ENCODE measurements at regions not wholly inside any gene's neighbourhood (a gene's known extent, or its start where the extent isn't known, plus 50 kb on each side); places are given as distances from the start of the nearest gene placed in this dataset.

DNA sequence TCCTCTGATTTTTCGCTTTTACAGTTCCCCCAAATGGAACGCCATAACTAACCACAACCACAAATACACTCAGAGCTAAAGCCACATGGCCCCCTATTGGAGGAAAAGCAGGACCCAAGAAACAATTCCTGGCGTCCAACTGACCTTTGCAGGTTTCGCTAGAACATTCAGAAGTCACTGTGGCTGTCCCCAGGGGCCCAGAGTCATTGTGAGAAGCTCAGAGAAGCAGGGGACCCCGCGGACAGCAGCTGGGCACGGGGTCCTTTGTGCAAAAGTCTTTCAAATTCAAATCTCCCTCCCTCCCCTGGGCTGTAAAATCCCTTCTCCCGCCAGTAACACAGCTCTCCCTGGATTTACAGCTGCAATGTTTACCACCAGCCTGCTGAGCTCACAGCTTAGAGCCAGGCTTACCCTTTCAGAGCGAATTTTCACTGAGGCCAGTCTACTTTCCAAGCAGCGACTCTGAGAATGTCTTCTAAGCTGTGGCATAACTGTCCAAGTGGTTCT is 214.8 kb downstream of the CRLF2 start:
- peak; percentile 95 for FAIRE-seq
- TF ChIP-seq SRF (IDR thresholded peaks at IDR 0.05; ENCODE audit: low read depth, low read length), result no peak
- TF ChIP-seq, protein P1, sequence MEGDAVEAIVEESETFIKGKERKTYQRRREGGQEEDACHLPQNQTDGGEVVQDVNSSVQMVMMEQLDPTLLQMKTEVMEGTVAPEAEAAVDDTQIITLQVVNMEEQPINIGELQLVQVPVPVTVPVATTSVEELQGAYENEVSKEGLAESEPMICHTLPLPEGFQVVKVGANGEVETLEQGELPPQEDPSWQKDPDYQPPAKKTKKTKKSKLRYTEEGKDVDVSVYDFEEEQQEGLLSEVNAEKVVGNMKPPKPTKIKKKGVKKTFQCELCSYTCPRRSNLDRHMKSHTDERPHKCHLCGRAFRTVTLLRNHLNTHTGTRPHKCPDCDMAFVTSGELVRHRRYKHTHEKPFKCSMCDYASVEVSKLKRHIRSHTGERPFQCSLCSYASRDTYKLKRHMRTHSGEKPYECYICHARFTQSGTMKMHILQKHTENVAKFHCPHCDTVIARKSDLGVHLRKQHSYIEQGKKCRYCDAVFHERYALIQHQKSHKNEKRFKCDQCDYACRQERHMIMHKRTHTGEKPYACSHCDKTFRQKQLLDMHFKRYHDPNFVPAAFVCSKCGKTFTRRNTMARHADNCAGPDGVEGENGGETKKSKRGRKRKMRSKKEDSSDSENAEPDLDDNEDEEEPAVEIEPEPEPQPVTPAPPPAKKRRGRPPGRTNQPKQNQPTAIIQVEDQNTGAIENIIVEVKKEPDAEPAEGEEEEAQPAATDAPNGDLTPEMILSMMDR (IDR thresholded peaks at IDR 0.05; ENCODE audit: control extremely low read depth in 1 of 3, insufficient read depth in 1 of 3, low read depth in 1 of 3, low read length in 3 of 3), result peak; percentile 11 to 41 (median 39); a peak in 3 of 4 replicates
- TF ChIP-seq POU5F1 (IDR thresholded peaks at IDR 0.05; ENCODE audit: low read depth, low read length), result no peak
- TF ChIP-seq CTBP2 (IDR thresholded peaks at IDR 0.05; ENCODE audit: borderline replicate concordance, insufficient read depth, insufficient read length, low read length), result peak; percentile 41
- no peak for TF ChIP-seq CHD2 (IDR thresholded peaks at IDR 0.05; ENCODE audit: low read length)
- TF ChIP-seq, protein P2, sequence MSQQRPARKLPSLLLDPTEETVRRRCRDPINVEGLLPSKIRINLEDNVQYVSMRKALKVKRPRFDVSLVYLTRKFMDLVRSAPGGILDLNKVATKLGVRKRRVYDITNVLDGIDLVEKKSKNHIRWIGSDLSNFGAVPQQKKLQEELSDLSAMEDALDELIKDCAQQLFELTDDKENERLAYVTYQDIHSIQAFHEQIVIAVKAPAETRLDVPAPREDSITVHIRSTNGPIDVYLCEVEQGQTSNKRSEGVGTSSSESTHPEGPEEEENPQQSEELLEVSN (IDR thresholded peaks at IDR 0.05), result peak; percentile 54; the same call in 1 of the 2 replicates
- no peak for TF ChIP-seq SP2 (IDR thresholded peaks at IDR 0.05; ENCODE audit: low read length)
- peak; percentile 36; the same call in 1 of the 2 replicates for TF ChIP-seq SP1 (IDR thresholded peaks at IDR 0.05; ENCODE audit: low read depth, low read length)
- TF ChIP-seq MAX (IDR thresholded peaks at IDR 0.05), result no peak

More for the DNA sequence above, 214.8 kb downstream of the CRLF2 start:
- H4K20me1 ChIP-seq (replicated peaks in 1 of 2; ENCODE audit: control insufficient read depth in 1 of 2, insufficient read depth in 2 of 2, low read length in 2 of 2), result peaks cover 0 to 1% of the 10 kb centered on the region in 2 experiments
- peak overlapping the region; percentile 27; the same call in 1 of the 2 replicates for H2BK12ac ChIP-seq (ENCODE audit: low read depth, low read length)
- H3K56ac ChIP-seq (replicated peaks; ENCODE audit: insufficient read length, low read depth, low read length), result no peak overlapping the region
- H3K27ac ChIP-seq (ENCODE audit: low read depth, low read length), result peak overlapping the region; percentile 71; the same call in 1 of the 2 replicates
- H2BK5ac ChIP-seq (ENCODE audit: low read depth, low read length), result peak overlapping the region; percentile 47; the same call in 1 of the 2 replicates
- H3K4ac ChIP-seq (replicated peaks; ENCODE audit: insufficient read length, low read depth, low read length), result no peak overlapping the region
- peaks cover 0 to 8% of the 10 kb centered on the region in 2 experiments; a peak in 2 of 4 replicates for H3K9me3 ChIP-seq (ENCODE audit: insufficient read depth in 2 of 2, low read depth in 1 of 2, low read length in 1 of 2)
- H3K27me3 ChIP-seq (replicated peaks in 1 of 4; ENCODE audit: control insufficient read depth in 3 of 4, extremely low read depth in 1 of 4, insufficient read depth in 3 of 4, low read length in 3 of 4), result no peaks in the 10 kb centered on the region
- peak overlapping the region; percentile 48; the same call in 1 of the 2 replicates for H2BK20ac ChIP-seq (ENCODE audit: low read length)
- peak overlapping the region; percentile 62; the same call in 1 of the 2 replicates for H4K8ac ChIP-seq (ENCODE audit: extremely low read depth, insufficient read depth, low read length)
- H2BK15ac ChIP-seq (ENCODE audit: low read length), result no peak overlapping the region
- peak overlapping the region in 1 of 4 experiments; percentile 20; a peak in 1 of 8 replicates for H3K4me3 ChIP-seq (ENCODE audit: extremely low read depth in 1 of 4, insufficient read depth in 2 of 4, low read depth in 3 of 4, low read length in 4 of 4)
- H3K23me2 ChIP-seq (ENCODE audit: low read depth, low read length), result peaks cover 3% of the 10 kb centered on the region; the same call in 1 of the 2 replicates
- H2BK120ac ChIP-seq (replicated peaks; ENCODE audit: low read depth, low read length), result peak overlapping the region; percentile 92
- WGBS, 2 experiments (ENCODE audit: extremely low coverage in 1 of 2, insufficient coverage in 1 of 2, insufficient read length in 1 of 2, insufficient replicate concordance in 2 of 2, low coverage in 1 of 2, low lambda C conversion rate in 2 of 2, missing lambda C conversion rate in 1 of 2), result 6% methylated on average over 10 of the region's 10 CpGs; no CpG with 5 or more reads in 1 of the 2 experiments
- H3K36me3 ChIP-seq (ENCODE audit: control insufficient read depth in 2 of 4, insufficient read depth in 4 of 4, low read length in 3 of 4), result no peaks in the 10 kb centered on the region
- ChIA-PET CTCF (ENCODE audit: partially characterized antibody) (no interaction called here), POLR2A (ENCODE audit: partially characterized antibody) (no interaction called here)
- peaks cover 0 to 15% (median 9%) of the 10 kb centered on the region in 4 experiments; a peak in 4 of 7 replicates for H3K4me1 ChIP-seq (replicated peaks in 1 of 4; ENCODE audit: control insufficient read depth in 3 of 4, insufficient read depth in 4 of 4, low read length in 3 of 4)
- H3K23ac ChIP-seq (ENCODE audit: insufficient read length), result no peak overlapping the region
- H3K4me2 ChIP-seq (ENCODE audit: insufficient read depth in 1 of 2, low read depth in 2 of 2, low read length in 2 of 2), result peak overlapping the region; percentile 50 to 51; a peak in 3 of 4 replicates
- peak overlapping the region; percentile 74 for H4K91ac ChIP-seq (replicated peaks; ENCODE audit: insufficient read length, low read length)
- no peaks in the 10 kb centered on the region for H3K79me2 ChIP-seq (ENCODE audit: control insufficient read depth in 1 of 2, insufficient read depth in 2 of 2, low read length in 2 of 2)
- H2AK5ac ChIP-seq (ENCODE audit: low read depth, low read length), result no peak overlapping the region
- H4K5ac ChIP-seq (ENCODE audit: insufficient read length, low read depth, low read length), result peak overlapping the region; percentile 24
- no peak overlapping the region for H3K9ac ChIP-seq (replicated peaks in 1 of 4; ENCODE audit: extremely low read depth in 1 of 4, low read depth in 3 of 4, low read length in 3 of 4)
- H3K18ac ChIP-seq (ENCODE audit: extremely low read depth, low read length), result peak overlapping the region; percentile 60; the same call in 1 of the 2 replicates
- no peaks in the 10 kb centered on the region for H3K79me1 ChIP-seq (ENCODE audit: low read depth, low read length)
- no peak overlapping the region for H2AFZ ChIP-seq (ENCODE audit: low read length)
- peak; percentile 39 to 64 for DNase-seq (ENCODE audit: low read depth in 1 of 2, low spot score in 2 of 2)
- H3K14ac ChIP-seq (ENCODE audit: insufficient read length), result no peak overlapping the region

Data from H1 (cell line).